Esophagus mucosa (tissue), 1 donor: ENCODE measurements at regions not wholly inside any gene's neighbourhood (a gene's known extent, or its start where the extent isn't known, plus 50 kb on each side); places are given as distances from the start of the nearest gene placed in this dataset.
"Not testable (repeated sequence)": the region's sequence is repeated elsewhere in the genome, so short reads cannot be mapped to it uniquely, and the experiment has no call there.

Experiments
- ATAC-seq: fragments of 200-7000 bp; cut with Tn5 transposase; one replicate; pipeline ENCODE4 v1.9.1; 2020
- donor health status: DM: yes; HTN: yes; CAD: no.

- ATAC-seq, result no peak
Measured at GRCh38 chr13:83211301-83211700, 671.0 kb downstream of the SLITRK1 start.

- ATAC-seq, result no peak
Measured at GRCh38 chr13:83204886-83205285, 677.4 kb downstream of the SLITRK1 start.

- no peak for ATAC-seq
Measured at GRCh38 chr13:83201506-83201905, 680.8 kb downstream of the SLITRK1 start.

GRCh38 chr13:83197316-83197715, 685.0 kb downstream of the SLITRK1 start:
- ATAC-seq, result no peak

- ATAC-seq, result no peak
Measured at GRCh38 chr13:83190020-83190419, 692.3 kb downstream of the SLITRK1 start.

GRCh38 chr13:83184819-83185218, 697.5 kb downstream of the SLITRK1 start:
- ATAC-seq, result no peak

- no peak for ATAC-seq
Measured at GRCh38 chr13:83184150-83184475, 698.2 kb downstream of the SLITRK1 start.

- ATAC-seq, result no peak
Measured at GRCh38 chr13:83183439-83184149, 698.7 kb downstream of the SLITRK1 start.

GRCh38 chr13:83182845-83183244, 699.4 kb downstream of the SLITRK1 start:
- ATAC-seq, result no peak

- no peak for ATAC-seq
Measured at GRCh38 chr13:83178008-83178407, 704.3 kb downstream of the SLITRK1 start.

- ATAC-seq, result no peak
Measured at GRCh38 chr13:83168590-83168989, 713.7 kb downstream of the SLITRK1 start.

GRCh38 chr13:83167203-83167602, 715.1 kb downstream of the SLITRK1 start:
- ATAC-seq, result no peak

- no peak for ATAC-seq
Measured at GRCh38 chr13:83166550-83166949, 715.7 kb downstream of the SLITRK1 start.

- no peak for ATAC-seq
Measured at GRCh38 chr13:83162493-83162892, 719.8 kb downstream of the SLITRK1 start.

GRCh38 chr13:83153848-83154247, 728.4 kb downstream of the SLITRK1 start:
- no peak for ATAC-seq

- ATAC-seq, result no peak
Measured at GRCh38 chr13:83151308-83151660, 731.0 kb downstream of the SLITRK1 start.

GRCh38 chr13:83150616-83151307, 731.5 kb downstream of the SLITRK1 start:
- ATAC-seq, result no peak

- no peak for ATAC-seq
Measured at GRCh38 chr13:83136660-83137059, 745.6 kb downstream of the SLITRK1 start.

GRCh38 chr13:83125791-83126190, 756.5 kb downstream of the SLITRK1 start:
- ATAC-seq, result no peak

GRCh38 chr13:83121896-83122295, 760.4 kb downstream of the SLITRK1 start:
- no peak for ATAC-seq

GRCh38 chr13:83117046-83117445, 765.2 kb downstream of the SLITRK1 start:
- no peak for ATAC-seq

- ATAC-seq, result not testable (repeated sequence)
Measured at GRCh38 chr13:83101574-83102247, 780.6 kb downstream of the SLITRK1 start.

- ATAC-seq, result no peak
Measured at GRCh38 chr13:83100237-83100636, 782.0 kb downstream of the SLITRK1 start.

- no peak for ATAC-seq
Measured at GRCh38 chr13:83088858-83089257, 793.4 kb downstream of the SLITRK1 start.
